HFF-Myc (cell line): ENCODE measurements at regions not wholly inside any gene's neighbourhood (a gene's known extent, or its start where the extent isn't known, plus 50 kb on each side); places are given as distances from the start of the nearest gene placed in this dataset.

Source experiments
- DNase-seq: peaks from one replicate; pipeline ENCODE4 v3.0.0-alpha.2; 2011; ENCODE audit warnings: low read depth; ENCODE audit errors: extremely low read depth
- H3K4me3 ChIP-seq: replicated peaks from 2 replicates; pipeline ENCODE4 v1.5.1; 2011; ENCODE audit warnings: low read depth, mild to moderate bottlenecking, control low read depth, low read length
- CTCF ChIP-seq: IDR thresholded peaks from 2 replicates; pipeline ENCODE4 v1.5.1; 2012; ENCODE audit warnings: mild to moderate bottlenecking, low read depth, low read length, control low read depth; ENCODE audit errors: missing control alignments

- no peak for DNase-seq
- no peak overlapping the region for H3K4me3 ChIP-seq
- TF ChIP-seq CTCF: no peak
These were observed 201.5 kb downstream of the TBX15 start for GRCh38 chr1:118786454-118787155.

- no peak overlapping the region for H3K4me3 ChIP-seq
- no peak for TF ChIP-seq CTCF
- no peak for DNase-seq
These were observed 202.9 kb downstream of the TBX15 start for GRCh38 chr1:118785246-118785645.

- TF ChIP-seq CTCF: no peak
- no peak overlapping the region for H3K4me3 ChIP-seq
- no peak for DNase-seq
These were observed 204.9 kb downstream of the TBX15 start for GRCh38 chr1:118783095-118783758.

GRCh38 chr1:118773656-118774055, 214.5 kb downstream of the TBX15 start:
- no peak overlapping the region for H3K4me3 ChIP-seq
- no peak for DNase-seq
- TF ChIP-seq CTCF: no peak

GRCh38 chr1:118767971-118768370, 220.2 kb downstream of the TBX15 start:
- H3K4me3 ChIP-seq: no peak overlapping the region
- DNase-seq: no peak
- TF ChIP-seq CTCF: no peak

- TF ChIP-seq CTCF: no peak
- DNase-seq: no peak
- no peak overlapping the region for H3K4me3 ChIP-seq
These were observed 234.2 kb downstream of the TBX15 start for GRCh38 chr1:118753976-118754375.
